HG03460 (cell line): ENCODE measurements at regions not wholly inside any gene's neighbourhood (a gene's known extent, or its start where the extent isn't known, plus 50 kb on each side); places are given as distances from the start of the nearest gene placed in this dataset.

Source experiments
- ATAC-seq: cut with Tn5 transposase; IDR thresholded peaks from one replicate; pipeline ENCODE4 v1.9.1; 2021; ENCODE audit not compliant: unreplicated experiment

- no peak for ATAC-seq
These were observed 152.8 kb downstream of the BCL11A start for GRCh38 chr2:60400462-60401246.

GRCh38 chr2:60394463-60394862 lies 159.0 kb downstream of the BCL11A start:
- ATAC-seq, result no peak

- ATAC-seq, result no peak
These were observed 161.6 kb downstream of the BCL11A start for GRCh38 chr2:60391649-60392375.

- ATAC-seq, result no peak
These were observed 162.2 kb downstream of the BCL11A start for GRCh38 chr2:60391230-60391629.

- ATAC-seq, result no peak
These were observed 167.0 kb downstream of the BCL11A start for GRCh38 chr2:60386436-60386835.

GRCh38 chr2:60385648-60386047 lies 167.8 kb downstream of the BCL11A start:
- ATAC-seq, result no peak

- ATAC-seq, result no peak
These were observed 169.9 kb downstream of the BCL11A start for GRCh38 chr2:60383401-60384143.

- no peak for ATAC-seq
These were observed 173.0 kb downstream of the BCL11A start for GRCh38 chr2:60380411-60380810.

- ATAC-seq, result no peak
These were observed 173.8 kb downstream of the BCL11A start for GRCh38 chr2:60379684-60380083.

GRCh38 chr2:60379216-60379615 lies 174.2 kb downstream of the BCL11A start:
- ATAC-seq, result no peak

GRCh38 chr2:60377825-60378224 lies 175.6 kb downstream of the BCL11A start:
- no peak for ATAC-seq

GRCh38 chr2:60376252-60376651 lies 177.2 kb downstream of the BCL11A start:
- ATAC-seq, result no peak

GRCh38 chr2:60371681-60372080 lies 181.8 kb downstream of the BCL11A start:
- ATAC-seq, result no peak

GRCh38 chr2:60371219-60371618 lies 182.2 kb downstream of the BCL11A start:
- no peak for ATAC-seq

- ATAC-seq, result no peak
These were observed 182.6 kb downstream of the BCL11A start for GRCh38 chr2:60370814-60371213.

- ATAC-seq, result no peak
These were observed 185.0 kb downstream of the BCL11A start for GRCh38 chr2:60368456-60368855.

- ATAC-seq, result peak; percentile 64
These were observed 187.2 kb downstream of the BCL11A start for GRCh38 chr2:60366135-60366712.

- ATAC-seq, result no peak
These were observed 187.9 kb downstream of the BCL11A start for GRCh38 chr2:60365556-60365955.

- ATAC-seq, result no peak
These were observed 189.0 kb downstream of the BCL11A start for GRCh38 chr2:60364491-60364890.

GRCh38 chr2:60361498-60361897 lies 192.0 kb downstream of the BCL11A start:
- ATAC-seq, result no peak

GRCh38 chr2:60359569-60359968 lies 193.9 kb downstream of the BCL11A start:
- ATAC-seq, result no peak
